Hypothalamus (tissue), 51 donors: ENCODE measurements at regions not wholly inside any gene's neighbourhood (a gene's known extent, or its start where the extent isn't known, plus 50 kb on each side); places are given as distances from the start of the nearest gene placed in this dataset.

Experiments used
- DNase-seq, 51 donors: peaks; one replicate each; lab custom pipeline; 2025; lab: John Stamatoyannopoulos, UW

DNA sequence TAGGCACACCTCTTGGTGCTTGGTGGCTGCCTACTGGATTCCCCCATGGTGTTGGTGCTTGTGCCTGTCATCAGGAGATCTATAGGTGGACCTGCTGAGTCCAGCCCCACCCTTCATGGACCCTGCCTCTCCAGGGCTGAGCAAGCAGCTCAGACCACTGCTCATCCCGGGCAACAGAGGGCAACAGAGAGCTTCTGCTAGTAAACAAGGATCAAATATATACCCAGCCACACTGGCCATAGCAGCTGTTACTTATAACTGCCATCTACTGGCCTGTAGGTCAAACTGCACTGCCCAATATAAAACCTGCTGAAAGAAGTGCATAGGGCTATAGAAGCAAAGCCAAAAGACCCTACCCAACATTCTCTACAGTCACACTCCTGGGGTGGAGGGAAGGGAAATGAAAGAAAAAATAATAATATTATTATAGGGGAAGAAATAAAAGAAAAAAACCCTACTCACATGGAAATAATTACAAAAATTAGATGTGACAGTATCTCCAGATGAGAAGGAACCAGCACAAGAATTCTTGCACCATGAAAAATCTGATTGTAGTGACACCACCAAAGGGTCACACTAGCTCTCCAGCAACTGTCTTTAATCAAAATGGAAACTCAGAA lies 54.9 kb upstream of the ZNF800 start:
- no peak for DNase-seq

DNA sequence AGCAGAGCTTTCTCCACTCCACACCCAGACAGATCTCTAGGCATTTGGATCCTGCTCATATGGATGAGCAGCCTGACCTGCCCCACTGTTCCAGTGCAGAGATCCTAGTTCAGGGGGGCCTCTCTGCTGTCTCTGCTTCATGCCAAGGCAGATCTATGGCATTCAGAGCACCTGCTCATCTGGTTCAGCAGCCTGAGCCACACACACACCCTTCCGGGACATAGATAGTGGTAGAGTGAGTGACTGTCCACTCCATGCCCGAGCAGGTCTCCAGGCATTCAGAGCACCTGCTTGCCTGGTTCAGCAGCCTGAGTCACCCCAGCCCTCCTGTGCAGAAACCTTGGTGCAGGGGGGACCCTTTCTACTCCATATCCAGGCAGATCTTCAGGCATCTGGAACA lies 54.3 kb upstream of the ZNF800 start:
- DNase-seq: no peak
